Gastrocnemius medialis (tissue), 4 donors: ENCODE measurements at regions not wholly inside any gene's neighbourhood (a gene's known extent, or its start where the extent isn't known, plus 50 kb on each side); places are given as distances from the start of the nearest gene placed in this dataset.

ENCODE experiments used
- CTCF ChIP-seq, 5 experiments: fragments of 450-650 bp in 3 of 5; fragments of 200-600 bp in 2 of 5; sonication (generic) in 2 of 5; IDR thresholded peaks in 4 of 5; conservative IDR thresholded peaks in 1 of 5; 1 replicate in 4 of 5; 2 replicates in 1 of 5; pipeline ENCODE4 v1.5.1; 2016 to 2019; ENCODE audit warnings: antibody characterized with exemption in 5 of 5, mild to moderate bottlenecking in 3 of 5, moderate library complexity in 3 of 5
- POLR2A ChIP-seq, 2 donors: fragments of 450-650 bp; IDR thresholded peaks; one replicate each; pipeline ENCODE4 v1.6.1; 2017; ENCODE audit warnings: antibody characterized with exemption in 2 of 2, mild to moderate bottlenecking in 2 of 2, moderate library complexity in 2 of 2

DNA sequence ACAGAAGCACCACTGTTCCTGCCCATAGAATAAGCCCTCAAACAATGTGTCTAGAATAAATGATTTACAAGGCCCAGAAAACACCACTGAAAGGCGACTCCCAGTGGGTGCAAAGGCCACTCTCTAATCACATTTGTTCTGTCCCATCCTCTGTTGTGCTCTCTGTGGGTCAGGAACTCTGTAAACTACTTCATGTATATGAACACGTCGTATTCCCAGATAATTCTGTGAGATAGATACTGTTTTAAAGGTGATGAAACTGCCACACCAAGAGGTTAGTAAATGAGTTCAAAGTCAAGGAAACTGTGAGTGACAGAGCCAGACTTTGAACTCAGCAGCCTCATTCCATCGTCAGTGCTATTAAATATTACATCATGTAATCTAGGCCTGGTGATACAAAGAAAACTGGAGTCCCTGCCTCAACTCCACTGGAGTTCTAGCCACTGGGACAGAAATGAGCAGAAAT lies 269.7 kb upstream of the DCC start:
- TF ChIP-seq CTCF (IDR thresholded peaks at IDR 0.05 in 4 of 5, conservative IDR thresholded peaks at IDR 0.05 in 1 of 5) (no peak), POLR2A (IDR thresholded peaks at IDR 0.05) (no peak)
